ENCODE measurements at regions not wholly inside any gene's neighbourhood (a gene's known extent, or its start where the extent isn't known, plus 50 kb on each side); places are given as distances from the start of the nearest gene placed in this dataset.

DNA sequence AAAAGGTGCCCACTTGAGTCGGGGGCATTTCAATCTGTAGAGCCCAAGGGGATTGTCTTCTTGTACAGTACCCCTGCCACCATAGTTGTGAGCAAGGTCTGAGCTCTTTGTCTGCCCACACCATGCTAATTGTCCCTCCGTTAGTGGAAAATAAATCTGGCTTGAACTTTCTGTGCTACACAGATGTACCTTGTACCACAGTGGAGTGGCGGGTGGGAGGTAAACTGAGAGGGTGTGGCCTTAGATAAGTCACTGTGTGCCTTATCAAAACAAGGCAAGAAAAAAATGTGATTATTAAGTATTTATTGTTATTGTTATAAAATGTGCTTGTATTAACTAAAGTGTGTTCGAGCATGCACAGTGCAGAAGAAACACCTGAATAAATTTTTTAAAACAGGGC, 242.9 kb upstream of the C2CD4B start:
- TF ChIP-seq EGR1 (IDR thresholded peaks at IDR 0.05) (no peak), FOXM1 (IDR thresholded peaks at IDR 0.05; ENCODE audit: borderline replicate concordance, low read depth) (no peak), NFIC (IDR thresholded peaks at IDR 0.05) (no peak), YY1 (IDR thresholded peaks at IDR 0.05; ENCODE audit: low read depth) (no peak), ZBTB7A (IDR thresholded peaks at IDR 0.05; ENCODE audit: low read depth) (no peak), MAX (IDR thresholded peaks at IDR 0.05) (no peak), TCF12 (IDR thresholded peaks at IDR 0.05; ENCODE audit: low read depth) (no peak), RAD21 (IDR thresholded peaks at IDR 0.05; ENCODE audit: low read depth) (no peak), CREB1 (IDR thresholded peaks at IDR 0.05; ENCODE audit: low read depth) (no peak), USF1 (IDR thresholded peaks at IDR 0.05) (no peak)

DNA sequence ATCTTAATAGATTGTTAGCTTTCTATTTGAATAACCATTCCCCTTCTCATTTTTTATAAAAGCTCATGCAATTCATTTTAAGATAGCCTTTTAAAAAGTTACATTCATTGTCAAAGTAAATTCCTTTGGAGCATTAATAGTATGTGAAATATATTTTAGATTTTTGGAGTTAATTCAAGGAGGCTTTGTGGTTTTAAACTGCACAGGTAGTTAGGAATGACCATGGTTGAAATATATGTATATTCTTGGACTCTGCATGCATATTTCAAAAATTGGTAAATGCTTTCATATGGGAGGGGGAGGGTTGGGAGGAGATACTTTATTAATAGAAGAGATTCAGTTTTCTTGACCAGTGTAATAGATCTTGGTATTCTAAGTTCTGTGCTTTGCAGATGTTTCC, 244.4 kb upstream of the C2CD4B start:
- TF ChIP-seq ZBTB7A (IDR thresholded peaks at IDR 0.05; ENCODE audit: low read depth) (no peak), FOXM1 (IDR thresholded peaks at IDR 0.05; ENCODE audit: borderline replicate concordance, low read depth) (no peak), TCF12 (IDR thresholded peaks at IDR 0.05; ENCODE audit: low read depth) (no peak), USF1 (IDR thresholded peaks at IDR 0.05) (no peak), RAD21 (IDR thresholded peaks at IDR 0.05; ENCODE audit: low read depth) (no peak), CREB1 (IDR thresholded peaks at IDR 0.05; ENCODE audit: low read depth) (no peak), YY1 (IDR thresholded peaks at IDR 0.05; ENCODE audit: low read depth) (no peak), EGR1 (IDR thresholded peaks at IDR 0.05) (no peak), TEAD4 (IDR thresholded peaks at IDR 0.05) (no peak), CEBPB (IDR thresholded peaks at IDR 0.05) (no peak), EP300 (IDR thresholded peaks at IDR 0.05; ENCODE audit: borderline replicate concordance) (no peak), TAF1 (IDR thresholded peaks at IDR 0.05; ENCODE audit: low read depth) (no peak), MAX (IDR thresholded peaks at IDR 0.05) (no peak)
- TF ChIP-seq, protein P1, sequence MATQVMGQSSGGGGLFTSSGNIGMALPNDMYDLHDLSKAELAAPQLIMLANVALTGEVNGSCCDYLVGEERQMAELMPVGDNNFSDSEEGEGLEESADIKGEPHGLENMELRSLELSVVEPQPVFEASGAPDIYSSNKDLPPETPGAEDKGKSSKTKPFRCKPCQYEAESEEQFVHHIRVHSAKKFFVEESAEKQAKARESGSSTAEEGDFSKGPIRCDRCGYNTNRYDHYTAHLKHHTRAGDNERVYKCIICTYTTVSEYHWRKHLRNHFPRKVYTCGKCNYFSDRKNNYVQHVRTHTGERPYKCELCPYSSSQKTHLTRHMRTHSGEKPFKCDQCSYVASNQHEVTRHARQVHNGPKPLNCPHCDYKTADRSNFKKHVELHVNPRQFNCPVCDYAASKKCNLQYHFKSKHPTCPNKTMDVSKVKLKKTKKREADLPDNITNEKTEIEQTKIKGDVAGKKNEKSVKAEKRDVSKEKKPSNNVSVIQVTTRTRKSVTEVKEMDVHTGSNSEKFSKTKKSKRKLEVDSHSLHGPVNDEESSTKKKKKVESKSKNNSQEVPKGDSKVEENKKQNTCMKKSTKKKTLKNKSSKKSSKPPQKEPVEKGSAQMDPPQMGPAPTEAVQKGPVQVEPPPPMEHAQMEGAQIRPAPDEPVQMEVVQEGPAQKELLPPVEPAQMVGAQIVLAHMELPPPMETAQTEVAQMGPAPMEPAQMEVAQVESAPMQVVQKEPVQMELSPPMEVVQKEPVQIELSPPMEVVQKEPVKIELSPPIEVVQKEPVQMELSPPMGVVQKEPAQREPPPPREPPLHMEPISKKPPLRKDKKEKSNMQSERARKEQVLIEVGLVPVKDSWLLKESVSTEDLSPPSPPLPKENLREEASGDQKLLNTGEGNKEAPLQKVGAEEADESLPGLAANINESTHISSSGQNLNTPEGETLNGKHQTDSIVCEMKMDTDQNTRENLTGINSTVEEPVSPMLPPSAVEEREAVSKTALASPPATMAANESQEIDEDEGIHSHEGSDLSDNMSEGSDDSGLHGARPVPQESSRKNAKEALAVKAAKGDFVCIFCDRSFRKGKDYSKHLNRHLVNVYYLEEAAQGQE (IDR thresholded peaks at IDR 0.05; ENCODE audit: low read depth) = no peak

- TF ChIP-seq EP300 (IDR thresholded peaks at IDR 0.05; ENCODE audit: borderline replicate concordance) (no peak), RAD21 (IDR thresholded peaks at IDR 0.05; ENCODE audit: low read depth) (no peak), YY1 (IDR thresholded peaks at IDR 0.05; ENCODE audit: low read depth) (no peak)
These were observed 247.6 kb upstream of the C2CD4B start for GRCh38 chr15:62412686-62413085.

DNA sequence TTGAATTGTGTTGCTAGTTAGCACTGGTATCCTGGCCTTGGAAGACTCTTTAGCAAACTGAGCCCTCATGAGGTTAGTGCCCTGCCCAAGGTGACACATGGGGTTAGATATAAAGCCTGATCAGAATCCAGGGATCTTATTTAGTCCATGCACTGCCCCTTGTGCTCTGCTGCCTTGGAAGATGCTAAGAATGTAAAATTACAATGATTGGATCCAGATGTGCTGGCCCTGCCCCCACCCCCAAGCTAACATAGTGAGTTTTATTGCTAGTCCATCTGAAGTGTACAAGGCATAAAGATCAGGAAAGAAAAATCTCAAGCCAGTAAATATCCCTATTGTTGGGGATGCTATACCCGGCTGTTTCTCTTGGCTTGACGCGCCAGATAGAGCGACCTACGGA, 248.1 kb upstream of the C2CD4B start:
- TF ChIP-seq TAF1 (IDR thresholded peaks at IDR 0.05; ENCODE audit: low read depth) (no peak), FOXM1 (IDR thresholded peaks at IDR 0.05; ENCODE audit: borderline replicate concordance, low read depth) (no peak), MAX (IDR thresholded peaks at IDR 0.05) (no peak), USF1 (IDR thresholded peaks at IDR 0.05) (no peak), CREB1 (IDR thresholded peaks at IDR 0.05; ENCODE audit: low read depth) (no peak), YY1 (IDR thresholded peaks at IDR 0.05; ENCODE audit: low read depth) (no peak), TEAD4 (IDR thresholded peaks at IDR 0.05) (no peak), TCF12 (IDR thresholded peaks at IDR 0.05; ENCODE audit: low read depth) (no peak), NFIC (IDR thresholded peaks at IDR 0.05) (no peak), RAD21 (IDR thresholded peaks at IDR 0.05; ENCODE audit: low read depth) (no peak), CEBPB (IDR thresholded peaks at IDR 0.05) (no peak), ZBTB7A (IDR thresholded peaks at IDR 0.05; ENCODE audit: low read depth) (no peak), EGR1 (IDR thresholded peaks at IDR 0.05) (no peak), EP300 (IDR thresholded peaks at IDR 0.05; ENCODE audit: borderline replicate concordance) (no peak)
- TF ChIP-seq, protein P1 (IDR thresholded peaks at IDR 0.05; ENCODE audit: low read depth) = no peak

GRCh38 chr15:62413786-62414185, 248.7 kb upstream of the C2CD4B start:
- TF ChIP-seq MAX (IDR thresholded peaks at IDR 0.05) (no peak), ZBTB7A (IDR thresholded peaks at IDR 0.05; ENCODE audit: low read depth) (no peak), EP300 (IDR thresholded peaks at IDR 0.05; ENCODE audit: borderline replicate concordance) (no peak), FOXM1 (IDR thresholded peaks at IDR 0.05; ENCODE audit: borderline replicate concordance, low read depth) (no peak), TEAD4 (IDR thresholded peaks at IDR 0.05) (no peak), YY1 (IDR thresholded peaks at IDR 0.05; ENCODE audit: low read depth) (no peak), CEBPB (IDR thresholded peaks at IDR 0.05) (no peak), TCF12 (IDR thresholded peaks at IDR 0.05; ENCODE audit: low read depth) (no peak), RAD21 (IDR thresholded peaks at IDR 0.05; ENCODE audit: low read depth) (no peak), NFIC (IDR thresholded peaks at IDR 0.05) (no peak), TAF1 (IDR thresholded peaks at IDR 0.05; ENCODE audit: low read depth) (no peak), CREB1 (IDR thresholded peaks at IDR 0.05; ENCODE audit: low read depth) (no peak), USF1 (IDR thresholded peaks at IDR 0.05) (no peak), EGR1 (IDR thresholded peaks at IDR 0.05) (no peak)
- TF ChIP-seq, protein P1 (IDR thresholded peaks at IDR 0.05; ENCODE audit: low read depth) = no peak
